Right renal pelvis (tissue), 4 donors: ENCODE measurements at regions not wholly inside any gene's neighbourhood (a gene's known extent, or its start where the extent isn't known, plus 50 kb on each side); places are given as distances from the start of the nearest gene placed in this dataset.
"Not testable (repeated sequence)": the region's sequence is repeated elsewhere in the genome, so short reads cannot be mapped to it uniquely, and the experiment has no call there.

Source experiments
- DNase-seq, 4 donors: peaks; one replicate each; pipeline ENCODE4 v3.0.0-alpha.2; 2013; ENCODE audit warnings: low read depth in 4 of 4, low spot score in 3 of 4, missing footprints in 1 of 4

- DNase-seq: no peak
These were observed 86.2 kb upstream of the ARID1B start for GRCh38 chr6:156691018-156691417.

DNA sequence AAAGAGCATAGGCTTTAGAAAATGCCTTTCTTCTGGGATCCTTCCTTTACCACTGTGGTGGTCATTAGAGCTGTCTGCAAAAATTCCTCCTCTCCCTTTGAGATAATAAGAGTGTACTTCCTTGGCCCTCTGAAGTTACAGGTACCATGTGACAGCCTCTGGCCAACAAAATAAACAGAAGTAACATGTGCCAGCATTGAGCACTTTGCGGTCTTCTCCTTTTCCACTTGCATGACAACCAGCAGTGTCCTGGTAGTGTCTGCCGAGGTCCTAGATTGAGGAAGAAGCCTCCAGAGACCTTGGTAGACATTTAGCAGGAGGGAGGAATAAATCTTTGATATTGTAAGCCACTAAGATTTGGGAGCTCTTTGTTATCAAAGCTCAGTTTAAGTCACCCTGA is 87.5 kb upstream of the ARID1B start:
- no peak for DNase-seq

GRCh38 chr6:156688620-156688971 is 88.6 kb upstream of the ARID1B start:
- DNase-seq: no peak

- peak in 3 of 4 donors; percentile 15 to 64 (median 46) for DNase-seq
These were observed 89.2 kb upstream of the ARID1B start for GRCh38 chr6:156687789-156688619.

- peak; percentile 77 to 82 (median 79) for DNase-seq
These were observed 90.0 kb upstream of the ARID1B start for GRCh38 chr6:156686995-156687788.

- peak in 2 of 4 donors; percentile 57 to 59 for DNase-seq
These were observed 90.7 kb upstream of the ARID1B start for GRCh38 chr6:156686301-156686994.

DNA sequence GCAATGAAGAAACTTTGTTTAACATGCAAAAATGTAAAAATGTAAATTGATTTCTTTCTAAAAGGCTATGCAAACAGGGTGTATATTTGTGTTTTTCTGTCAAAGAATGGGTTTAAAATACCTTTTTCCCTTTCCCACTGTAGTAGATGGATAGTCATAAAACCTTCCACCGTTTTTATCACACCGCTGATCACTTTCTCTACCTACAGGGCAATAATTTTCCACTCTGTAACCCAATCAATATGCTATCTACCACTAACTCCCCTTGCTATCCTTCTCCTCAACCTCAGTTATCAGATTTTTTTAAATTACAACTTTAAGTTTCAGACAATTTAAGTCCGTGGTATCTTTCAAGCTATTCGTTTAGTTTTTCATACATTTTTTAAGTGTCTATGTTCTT is 91.4 kb upstream of the ARID1B start:
- DNase-seq: no peak

GRCh38 chr6:156683821-156684220 is 93.4 kb upstream of the ARID1B start:
- DNase-seq: no peak

GRCh38 chr6:156676721-156677120 is 100.5 kb upstream of the ARID1B start:
- DNase-seq: no peak

DNA sequence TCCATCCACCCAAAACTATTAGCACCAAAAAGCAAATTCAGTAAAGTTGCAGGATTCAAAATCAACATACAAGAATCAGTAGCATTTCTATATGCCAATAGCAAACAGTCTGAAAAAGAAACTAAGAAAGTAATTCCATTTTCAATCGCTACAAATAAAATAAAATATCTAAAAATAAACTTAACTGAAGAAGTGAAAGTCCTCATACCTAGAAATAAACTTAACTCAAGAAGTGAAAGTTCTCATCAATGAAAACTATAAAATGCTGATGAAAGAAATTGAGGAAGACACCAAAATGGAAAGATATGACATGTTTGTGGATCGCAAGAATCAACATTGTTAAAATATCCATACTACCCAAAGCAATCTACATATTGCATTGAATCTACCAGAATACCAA is 103.0 kb upstream of the ARID1B start:
- DNase-seq: no peak

DNA sequence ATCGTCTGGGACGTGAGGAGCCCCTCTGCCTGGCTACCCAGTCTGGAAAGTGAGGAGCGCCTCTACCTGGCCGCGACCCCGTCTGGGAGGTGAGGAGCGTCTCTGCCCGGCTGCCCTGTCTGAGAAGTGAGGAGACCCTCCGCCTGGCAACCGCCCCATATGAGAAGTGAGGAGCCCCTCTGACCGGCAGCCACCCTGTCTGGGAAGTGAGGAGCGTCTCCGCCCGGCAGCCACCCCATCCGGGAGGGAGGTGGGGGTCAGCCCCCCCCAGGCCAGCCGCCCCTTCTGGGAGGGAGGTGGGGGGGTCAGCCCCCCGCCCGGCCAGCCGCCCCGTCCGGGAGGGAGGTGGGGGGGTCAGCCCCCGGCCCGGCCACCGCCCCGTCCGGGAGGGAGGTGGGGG is 107.1 kb upstream of the ARID1B start:
- not testable (repeated sequence) for DNase-seq

DNA sequence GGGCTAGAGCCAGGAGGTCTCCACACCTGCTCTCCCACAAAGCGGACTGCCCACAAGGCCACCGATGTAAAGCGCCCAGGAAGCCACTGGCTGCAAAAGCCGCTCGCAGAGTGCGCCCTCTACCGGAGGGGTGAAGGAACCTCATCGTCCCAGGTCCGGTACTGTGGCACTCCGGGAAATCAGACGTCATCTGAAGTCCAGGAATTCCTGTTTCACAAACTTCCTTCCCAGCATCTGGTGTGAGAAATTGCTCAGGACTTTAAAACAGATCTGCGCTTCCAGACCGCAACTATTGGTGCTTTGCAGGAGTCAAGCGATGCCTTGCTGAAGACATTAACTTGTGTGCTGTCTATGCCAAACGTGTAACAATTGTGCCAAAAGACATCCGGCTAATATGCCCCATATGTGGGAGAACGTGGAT is 115.1 kb upstream of the ARID1B start:
- DNase-seq: peak in 2 of 4 donors; percentile 48 to 55

DNA sequence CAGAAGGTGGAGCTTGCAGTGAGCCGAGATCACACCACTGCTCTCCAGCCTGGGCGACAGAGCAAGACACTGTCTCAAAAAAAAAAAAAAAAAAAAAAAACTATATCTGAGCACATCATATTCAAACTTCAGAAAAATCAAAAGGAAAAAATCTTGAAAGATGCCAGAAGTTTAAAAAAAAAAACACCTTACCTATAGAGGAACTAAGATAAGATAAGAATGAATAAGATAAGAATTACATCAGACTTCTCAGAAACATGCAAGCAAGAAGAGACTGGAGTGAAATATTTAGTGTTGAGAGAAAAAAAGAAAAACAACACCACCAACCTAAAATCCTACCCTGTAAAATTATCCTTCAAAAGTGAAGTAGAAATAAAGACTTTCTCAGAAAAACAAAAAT is 116.8 kb upstream of the ARID1B start:
- DNase-seq: no peak

DNA sequence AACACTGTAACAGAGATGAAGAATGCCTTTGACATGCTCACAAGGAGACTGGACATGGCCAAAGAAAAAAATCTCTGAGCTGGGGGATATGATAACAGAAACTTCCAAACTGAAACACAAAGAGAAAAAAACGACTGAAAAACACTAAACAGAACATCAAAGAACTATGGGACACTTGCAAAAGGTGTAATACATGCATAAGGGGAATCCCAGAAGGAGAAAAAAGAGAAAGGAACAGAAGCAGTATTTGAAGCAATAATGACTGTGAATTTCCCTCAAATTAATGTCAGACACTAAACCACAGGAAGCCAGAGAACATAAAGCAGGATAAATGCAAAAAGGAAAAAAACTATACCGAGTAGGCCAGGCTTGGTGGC is 117.4 kb upstream of the ARID1B start:
- no peak for DNase-seq

GRCh38 chr6:156658966-156659821 is 118.0 kb upstream of the ARID1B start:
- DNase-seq: no peak

GRCh38 chr6:156658186-156658965 is 118.8 kb upstream of the ARID1B start:
- DNase-seq: peak in 1 of 4 donors; percentile 26

- no peak for DNase-seq
These were observed 119.9 kb upstream of the ARID1B start for GRCh38 chr6:156657296-156657695.

- no peak for DNase-seq
These were observed 122.0 kb upstream of the ARID1B start for GRCh38 chr6:156654919-156655918.
